ENCODE measurements at regions not wholly inside any gene's neighbourhood (a gene's known extent, or its start where the extent isn't known, plus 50 kb on each side); places are given as distances from the start of the nearest gene placed in this dataset.
"Not testable (repeated sequence)": the region's sequence is repeated elsewhere in the genome, so short reads cannot be mapped to it uniquely, and the experiment has no call there.

- no peak for DNase-seq (ENCODE audit: low read depth in 2 of 2)
Observed at GRCh38 chr11:43129329-43129728, 182.5 kb upstream of the API5 start.

- DNase-seq (ENCODE audit: low read depth in 2 of 2) = no peak
Observed at GRCh38 chr11:43130616-43131015, 181.2 kb upstream of the API5 start.

- no peak for DNase-seq (ENCODE audit: low read depth in 2 of 2)
Observed at GRCh38 chr11:43135966-43136534, 175.7 kb upstream of the API5 start.

GRCh38 chr11:43138621-43139140, 173.1 kb upstream of the API5 start:
- DNase-seq (ENCODE audit: low read depth in 2 of 2) = no peak

- DNase-seq (ENCODE audit: low read depth in 2 of 2) = no peak
Observed at GRCh38 chr11:43145653-43146052, 166.1 kb upstream of the API5 start.

GRCh38 chr11:43150697-43151096, 161.1 kb upstream of the API5 start:
- no peak for DNase-seq (ENCODE audit: low read depth in 2 of 2)

- DNase-seq (ENCODE audit: low read depth in 2 of 2) = no peak
Observed at GRCh38 chr11:43164831-43165230, 147.0 kb upstream of the API5 start.

- not testable (repeated sequence) for DNase-seq (ENCODE audit: low read depth in 2 of 2)
Observed at GRCh38 chr11:43165393-43165792, 146.4 kb upstream of the API5 start.

GRCh38 chr11:43168241-43168640, 143.6 kb upstream of the API5 start:
- DNase-seq (ENCODE audit: low read depth in 2 of 2) = not testable (repeated sequence)

- no peak for DNase-seq (ENCODE audit: low read depth in 2 of 2)
Observed at GRCh38 chr11:43172477-43172876, 139.3 kb upstream of the API5 start.

- DNase-seq (ENCODE audit: low read depth in 2 of 2) = no peak
Observed at GRCh38 chr11:43177975-43178374, 133.8 kb upstream of the API5 start.

GRCh38 chr11:43194459-43194858, 117.3 kb upstream of the API5 start:
- DNase-seq (ENCODE audit: low read depth in 2 of 2) = not testable (repeated sequence)

GRCh38 chr11:43197379-43197778, 114.4 kb upstream of the API5 start:
- no peak for DNase-seq (ENCODE audit: low read depth in 2 of 2)

GRCh38 chr11:43200031-43200430, 111.8 kb upstream of the API5 start:
- no peak for DNase-seq (ENCODE audit: low read depth in 2 of 2)

GRCh38 chr11:43212279-43212678, 99.5 kb upstream of the API5 start:
- no peak for DNase-seq (ENCODE audit: low read depth in 2 of 2)

- DNase-seq (ENCODE audit: low read depth in 2 of 2) = no peak
Observed at GRCh38 chr11:43214471-43214870, 97.3 kb upstream of the API5 start.

- no peak for DNase-seq (ENCODE audit: low read depth in 2 of 2)
Observed at GRCh38 chr11:43217849-43218248, 93.9 kb upstream of the API5 start.

GRCh38 chr11:43222215-43222614, 89.6 kb upstream of the API5 start:
- no peak for DNase-seq (ENCODE audit: low read depth in 2 of 2)

GRCh38 chr11:43223026-43223425, 88.8 kb upstream of the API5 start:
- no peak for DNase-seq (ENCODE audit: low read depth in 2 of 2)

GRCh38 chr11:43234881-43235280, 76.9 kb upstream of the API5 start:
- DNase-seq (ENCODE audit: low read depth in 2 of 2) = no peak

- no peak for DNase-seq (ENCODE audit: low read depth in 2 of 2)
Observed at GRCh38 chr11:43238341-43238740, 73.5 kb upstream of the API5 start.

GRCh38 chr11:43239791-43240190, 72.0 kb upstream of the API5 start:
- DNase-seq (ENCODE audit: low read depth in 2 of 2) = no peak

- DNase-seq (ENCODE audit: low read depth in 2 of 2) = no peak
Observed at GRCh38 chr11:43242401-43242800, 69.4 kb upstream of the API5 start.

- no peak for DNase-seq (ENCODE audit: low read depth in 2 of 2)
Observed at GRCh38 chr11:43243927-43244326, 67.9 kb upstream of the API5 start.

Measured in stimulated activated CD4-positive, alpha-beta T cell treated with anti-CD3 and anti-CD28 coated beads, Interleukin-4, amount 100 ng/mL, for 48 hours (primary cell).